OCI-M1 (cell line): ENCODE measurements at regions not wholly inside any gene's neighbourhood (a gene's known extent, or its start where the extent isn't known, plus 50 kb on each side); places are given as distances from the start of the nearest gene placed in this dataset.
"Not testable (repeated sequence)": the region's sequence is repeated elsewhere in the genome, so short reads cannot be mapped to it uniquely, and the experiment has no call there.

ENCODE experiments used
- DNase-seq: peaks from one replicate; lab custom pipeline; 2025; lab: John Stamatoyannopoulos, UW

- no peak for DNase-seq
Measured at GRCh38 chr2:84137034-84137433, 322.0 kb downstream of the SUCLG1 start.

GRCh38 chr2:84132370-84132769, 326.7 kb downstream of the SUCLG1 start:
- DNase-seq = no peak

GRCh38 chr2:84131278-84131830, 327.7 kb downstream of the SUCLG1 start:
- DNase-seq = peak; percentile 13

- DNase-seq = no peak
Measured at GRCh38 chr2:84129018-84129417, 330.1 kb downstream of the SUCLG1 start.

GRCh38 chr2:84127812-84128211, 331.3 kb downstream of the SUCLG1 start:
- not testable (repeated sequence) for DNase-seq

- no peak for DNase-seq
Measured at GRCh38 chr2:84126530-84126929, 332.6 kb downstream of the SUCLG1 start.

GRCh38 chr2:84126084-84126483, 333.0 kb downstream of the SUCLG1 start:
- DNase-seq = no peak

GRCh38 chr2:84116143-84116542, 342.9 kb downstream of the SUCLG1 start:
- no peak for DNase-seq

GRCh38 chr2:84115173-84115857, 343.8 kb downstream of the SUCLG1 start:
- no peak for DNase-seq

- DNase-seq = not testable (repeated sequence)
Measured at GRCh38 chr2:84103816-84104527, 355.1 kb downstream of the SUCLG1 start.

GRCh38 chr2:84102274-84102673, 356.8 kb downstream of the SUCLG1 start:
- no peak for DNase-seq

- DNase-seq = no peak
Measured at GRCh38 chr2:84088656-84089055, 370.4 kb downstream of the SUCLG1 start.

- DNase-seq = no peak
Measured at GRCh38 chr2:84085562-84085961, 373.5 kb downstream of the SUCLG1 start.

- DNase-seq = no peak
Measured at GRCh38 chr2:84084856-84085255, 374.2 kb downstream of the SUCLG1 start.

GRCh38 chr2:84083984-84084383, 375.1 kb downstream of the SUCLG1 start:
- DNase-seq = no peak

GRCh38 chr2:84078471-84078870, 380.6 kb downstream of the SUCLG1 start:
- DNase-seq = no peak

GRCh38 chr2:84077496-84077895, 381.6 kb downstream of the SUCLG1 start:
- peak; percentile 63 for DNase-seq

- no peak for DNase-seq
Measured at GRCh38 chr2:84071050-84071449, 388.0 kb downstream of the SUCLG1 start.

- no peak for DNase-seq
Measured at GRCh38 chr2:84065857-84066256, 393.2 kb downstream of the SUCLG1 start.

GRCh38 chr2:84057917-84058560, 401.0 kb downstream of the SUCLG1 start:
- peak; percentile 76 for DNase-seq

GRCh38 chr2:84055816-84056215, 403.3 kb downstream of the SUCLG1 start:
- DNase-seq = no peak

GRCh38 chr2:84054577-84054976, 404.5 kb downstream of the SUCLG1 start:
- not testable (repeated sequence) for DNase-seq

GRCh38 chr2:84052913-84053312, 406.2 kb downstream of the SUCLG1 start:
- DNase-seq = no peak
